ENCODE measurements at regions not wholly inside any gene's neighbourhood (a gene's known extent, or its start where the extent isn't known, plus 50 kb on each side); places are given as distances from the start of the nearest gene placed in this dataset.

GRCh38 chr1:22204057-22204840, 61.4 kb upstream of the WNT4 start:
- TF ChIP-seq, protein P1, sequence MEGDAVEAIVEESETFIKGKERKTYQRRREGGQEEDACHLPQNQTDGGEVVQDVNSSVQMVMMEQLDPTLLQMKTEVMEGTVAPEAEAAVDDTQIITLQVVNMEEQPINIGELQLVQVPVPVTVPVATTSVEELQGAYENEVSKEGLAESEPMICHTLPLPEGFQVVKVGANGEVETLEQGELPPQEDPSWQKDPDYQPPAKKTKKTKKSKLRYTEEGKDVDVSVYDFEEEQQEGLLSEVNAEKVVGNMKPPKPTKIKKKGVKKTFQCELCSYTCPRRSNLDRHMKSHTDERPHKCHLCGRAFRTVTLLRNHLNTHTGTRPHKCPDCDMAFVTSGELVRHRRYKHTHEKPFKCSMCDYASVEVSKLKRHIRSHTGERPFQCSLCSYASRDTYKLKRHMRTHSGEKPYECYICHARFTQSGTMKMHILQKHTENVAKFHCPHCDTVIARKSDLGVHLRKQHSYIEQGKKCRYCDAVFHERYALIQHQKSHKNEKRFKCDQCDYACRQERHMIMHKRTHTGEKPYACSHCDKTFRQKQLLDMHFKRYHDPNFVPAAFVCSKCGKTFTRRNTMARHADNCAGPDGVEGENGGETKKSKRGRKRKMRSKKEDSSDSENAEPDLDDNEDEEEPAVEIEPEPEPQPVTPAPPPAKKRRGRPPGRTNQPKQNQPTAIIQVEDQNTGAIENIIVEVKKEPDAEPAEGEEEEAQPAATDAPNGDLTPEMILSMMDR (IDR thresholded peaks at IDR 0.05), result no peak
- no peak for TF ChIP-seq EZH2phosphoT487 (IDR thresholded peaks at IDR 0.05)

Measured in neural progenitor cell (in vitro differentiated cells).